A673 (cell line): ENCODE measurements at regions not wholly inside any gene's neighbourhood (a gene's known extent, or its start where the extent isn't known, plus 50 kb on each side); places are given as distances from the start of the nearest gene placed in this dataset.

ENCODE experiments used
- CTCF ChIP-seq: fragments of 300-800, 200-600 bp; sonication (generic); conservative IDR thresholded peaks from 2 replicates; pipeline ENCODE4 v1.5.1; 2017; ENCODE audit warnings: low read depth, mild to moderate bottlenecking, antibody characterized with exemption, low read length, moderate library complexity, mixed read lengths
- EZH2 ChIP-seq: fragments of 200-600 bp; sonication (generic); IDR thresholded peaks from 2 replicates; pipeline ENCODE4 v1.6.1; 2017; ENCODE audit warnings: borderline replicate concordance, low read depth, mild to moderate bottlenecking, mixed read lengths, antibody characterized with exemption, low read length; ENCODE audit not compliant: poor library complexity, severe bottlenecking

- TF ChIP-seq CTCF (no peak), EZH2 (no peak)
These were observed 144.3 kb upstream of the MTAP start for GRCh38 chr9:21657966-21658667.
